ENCODE measurements at regions not wholly inside any gene's neighbourhood (a gene's known extent, or its start where the extent isn't known, plus 50 kb on each side); places are given as distances from the start of the nearest gene placed in this dataset.

GRCh38 chr15:70248116-70249025 is 150.7 kb upstream of the TLE3 start:
- FAIRE-seq, result no peak
- Histone ChIP-seq H3K9me3 (replicated peaks; ENCODE audit: control insufficient read depth, insufficient read depth, low read length) (no peaks in the 10 kb centered on the region), H3K4me1 (ENCODE audit: control insufficient read depth, insufficient read depth, low read length) (peaks cover 26% of the 10 kb centered on the region), H3K27ac (ENCODE audit: control insufficient read depth, insufficient read depth) (no peak overlapping the region), H4K20me1 (ENCODE audit: control insufficient read depth, insufficient read depth) (no peaks in the 10 kb centered on the region), H3K4me2 (ENCODE audit: control insufficient read depth, insufficient read depth) (no peak overlapping the region), H2AFZ (ENCODE audit: control insufficient read depth, low read depth, low read length) (no peak overlapping the region), H3K36me3 (ENCODE audit: control insufficient read depth in 2 of 2, insufficient read depth in 2 of 2, low read length in 1 of 2) (no peaks in the 10 kb centered on the region), H3K4me3 (no peak overlapping the region), H3K9ac (ENCODE audit: control insufficient read depth, insufficient read depth, low read length) (no peak overlapping the region), H3K27me3 (replicated peaks in 1 of 2; ENCODE audit: control insufficient read depth in 2 of 2, insufficient read depth in 2 of 2, low read length in 1 of 2) (no peaks in the 10 kb centered on the region), H3K79me2 (ENCODE audit: control insufficient read depth, insufficient read depth, low read length) (no peaks in the 10 kb centered on the region)
- POLR2A ChIA-PET, result interaction anchor here (1.1 to 1.4 kb wide), 3 partner anchors 10 to 14 kb away, joined by 3 read pairs; no protein-coding TSS in a partner anchor
- intact Hi-C loops (cut with micrococcal nuclease; ENCODE audit: unreplicated experiment), result no loop called here
- 45% methylated on average over 11 of the region's 12 CpGs for WGBS (ENCODE audit: insufficient coverage, insufficient replicate concordance, low lambda C conversion rate, missing lambda C conversion rate)
- RAD21 ChIA-PET (ENCODE audit: unreplicated experiment), result no interaction called here
- CTCF ChIA-PET, result no interaction called here
- 0 out of 3 replicates have a peak, but pooled peaks have one; percentile 12 for ATAC-seq
- DNase-seq (ENCODE audit: low read depth, low spot score), result no peak
- no TSS peak for BruUV-seq (replicated peaks)
- in situ Hi-C loops (cut with MboI), result no loop called here
- SMC1A ChIA-PET (ENCODE audit: uncharacterized antibody, unreplicated experiment), result no interaction called here
- no peak for TF ChIP-seq TCF3 (IDR thresholded peaks at IDR 0.05; ENCODE audit: borderline replicate concordance, insufficient read depth, low read depth, low read length)
- TF ChIP-seq SREBF2 (IDR thresholded peaks at IDR 0.05; ENCODE audit: low read length), result no peak
- no peak for TF ChIP-seq NR2C2 (IDR thresholded peaks at IDR 0.05; ENCODE audit: borderline replicate concordance, control insufficient read depth, insufficient read length, low read depth)
- no peak for TF ChIP-seq RFX5 (IDR thresholded peaks at IDR 0.05; ENCODE audit: low read depth, low read length)
- 0 out of 2 replicates have a peak, but pooled peaks have one; percentile 29 for TF ChIP-seq NR2F1 (conservative IDR thresholded peaks at IDR 0.05)
- TF ChIP-seq PKNOX1 (IDR thresholded peaks at IDR 0.05), result no peak
- TF ChIP-seq JUNB (IDR thresholded peaks at IDR 0.05), result no peak
- no peak for TF ChIP-seq FOXK2 (IDR thresholded peaks at IDR 0.05)
- no peak for TF ChIP-seq SKIL (IDR thresholded peaks at IDR 0.05; ENCODE audit: low read depth, poor library complexity, severe bottlenecking)
- TF ChIP-seq DPF2 (IDR thresholded peaks at IDR 0.05), result no peak
- TF ChIP-seq CTCF (IDR thresholded peaks at IDR 0.05 in 2 of 3, conservative IDR thresholded peaks at IDR 0.05 in 1 of 3; ENCODE audit: control insufficient read depth in 2 of 3, extremely low read depth in 1 of 3, insufficient read depth in 1 of 3, low read depth in 3 of 3, low read length in 3 of 3), result no peak
- TF ChIP-seq, protein P1, sequence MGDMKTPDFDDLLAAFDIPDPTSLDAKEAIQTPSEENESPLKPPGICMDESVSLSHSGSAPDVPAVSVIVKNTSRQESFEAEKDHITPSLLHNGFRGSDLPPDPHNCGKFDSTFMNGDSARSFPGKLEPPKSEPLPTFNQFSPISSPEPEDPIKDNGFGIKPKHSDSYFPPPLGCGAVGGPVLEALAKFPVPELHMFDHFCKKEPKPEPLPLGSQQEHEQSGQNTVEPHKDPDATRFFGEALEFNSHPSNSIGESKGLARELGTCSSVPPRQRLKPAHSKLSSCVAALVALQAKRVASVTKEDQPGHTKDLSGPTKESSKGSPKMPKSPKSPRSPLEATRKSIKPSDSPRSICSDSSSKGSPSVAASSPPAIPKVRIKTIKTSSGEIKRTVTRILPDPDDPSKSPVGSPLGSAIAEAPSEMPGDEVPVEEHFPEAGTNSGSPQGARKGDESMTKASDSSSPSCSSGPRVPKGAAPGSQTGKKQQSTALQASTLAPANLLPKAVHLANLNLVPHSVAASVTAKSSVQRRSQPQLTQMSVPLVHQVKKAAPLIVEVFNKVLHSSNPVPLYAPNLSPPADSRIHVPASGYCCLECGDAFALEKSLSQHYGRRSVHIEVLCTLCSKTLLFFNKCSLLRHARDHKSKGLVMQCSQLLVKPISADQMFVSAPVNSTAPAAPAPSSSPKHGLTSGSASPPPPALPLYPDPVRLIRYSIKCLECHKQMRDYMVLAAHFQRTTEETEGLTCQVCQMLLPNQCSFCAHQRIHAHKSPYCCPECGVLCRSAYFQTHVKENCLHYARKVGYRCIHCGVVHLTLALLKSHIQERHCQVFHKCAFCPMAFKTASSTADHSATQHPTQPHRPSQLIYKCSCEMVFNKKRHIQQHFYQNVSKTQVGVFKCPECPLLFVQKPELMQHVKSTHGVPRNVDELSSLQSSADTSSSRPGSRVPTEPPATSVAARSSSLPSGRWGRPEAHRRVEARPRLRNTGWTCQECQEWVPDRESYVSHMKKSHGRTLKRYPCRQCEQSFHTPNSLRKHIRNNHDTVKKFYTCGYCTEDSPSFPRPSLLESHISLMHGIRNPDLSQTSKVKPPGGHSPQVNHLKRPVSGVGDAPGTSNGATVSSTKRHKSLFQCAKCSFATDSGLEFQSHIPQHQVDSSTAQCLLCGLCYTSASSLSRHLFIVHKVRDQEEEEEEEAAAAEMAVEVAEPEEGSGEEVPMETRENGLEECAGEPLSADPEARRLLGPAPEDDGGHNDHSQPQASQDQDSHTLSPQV (IDR thresholded peaks at IDR 0.05), result no peak
- no peak for TF ChIP-seq NBN (IDR thresholded peaks at IDR 0.05)
- no peak for TF ChIP-seq HDAC6 (IDR thresholded peaks at IDR 0.05; ENCODE audit: unreplicated experiment)
- no peak for TF ChIP-seq CBFB (IDR thresholded peaks at IDR 0.05; ENCODE audit: low read depth)
